A673 (cell line): ENCODE measurements at regions not wholly inside any gene's neighbourhood (a gene's known extent, or its start where the extent isn't known, plus 50 kb on each side); places are given as distances from the start of the nearest gene placed in this dataset.

ENCODE experiments used
- CTCF ChIP-seq: fragments of 300-800, 200-600 bp; sonication (generic); conservative IDR thresholded peaks from 2 replicates; pipeline ENCODE4 v1.5.1; 2017; ENCODE audit warnings: low read depth, mild to moderate bottlenecking, antibody characterized with exemption, low read length, moderate library complexity, mixed read lengths
- EZH2 ChIP-seq: fragments of 200-600 bp; sonication (generic); IDR thresholded peaks from 2 replicates; pipeline ENCODE4 v1.6.1; 2017; ENCODE audit warnings: borderline replicate concordance, low read depth, mild to moderate bottlenecking, mixed read lengths, antibody characterized with exemption, low read length; ENCODE audit not compliant: poor library complexity, severe bottlenecking

- TF ChIP-seq CTCF (no peak), EZH2 (no peak)
These were observed 276.0 kb downstream of the CYRIA start for GRCh38 chr2:16389611-16390010.
